Left ventricle myocardium inferior (tissue), 1 donor: ENCODE measurements at regions not wholly inside any gene's neighbourhood (a gene's known extent, or its start where the extent isn't known, plus 50 kb on each side); places are given as distances from the start of the nearest gene placed in this dataset.

ENCODE experiments used
- DNase-seq: peaks from one replicate; pipeline ENCODE4 v3.0.0-alpha.2; 2020
- H3K27ac ChIP-seq: fragments of 200-600 bp; replicated peaks from 2 replicates; pipeline ENCODE4 v1.8.0; 2021
- H3K27me3 ChIP-seq: fragments of 200-600 bp; 2 replicates; pipeline ENCODE4 v1.8.0; 2021; ENCODE audit warnings: low read depth
- H3K36me3 ChIP-seq: fragments of 200-600 bp; 2 replicates; pipeline ENCODE4 v1.8.0; 2021
- H3K4me1 ChIP-seq: fragments of 200-600 bp; 2 replicates; pipeline ENCODE4 v1.8.0; 2021
- H3K4me3 ChIP-seq: fragments of 200-600 bp; 2 replicates; pipeline ENCODE4 v1.8.0; 2021; ENCODE audit warnings: mild to moderate bottlenecking, moderate library complexity
- H3K9me3 ChIP-seq: fragments of 200-600 bp; replicated peaks from 2 replicates; pipeline ENCODE4 v1.8.0; 2021
- CTCF ChIP-seq: fragments of 200-600 bp; IDR thresholded peaks from 2 replicates; pipeline ENCODE4 v1.8.0; 2021; ENCODE audit warnings: antibody characterized with exemption, mild to moderate bottlenecking, borderline replicate concordance
- intact Hi-C: fragments of 100-400 bp; cut with micrococcal nuclease; formaldehyde crosslinking; loops from one replicate; pipeline ENCODE4 v1.11.0; 2022
- donor health status: DM: no; HTN: yes; CAD: no; lungs with severe emphysema.

- H3K36me3 ChIP-seq, result no peaks in the 10 kb centered on the region
- DNase-seq, result no peak
- TF ChIP-seq CTCF, result no peak
- no peaks in the 10 kb centered on the region for H3K4me1 ChIP-seq
- H3K4me3 ChIP-seq, result no peak overlapping the region
- no peaks in the 10 kb centered on the region for H3K27me3 ChIP-seq
- no peak overlapping the region for H3K27ac ChIP-seq
- intact Hi-C loops, result no loop called here
- no peaks in the 10 kb centered on the region for H3K9me3 ChIP-seq
These were observed 542.4 kb upstream of the C16orf82 start for GRCh38 chr16:26524281-26524680.

- Histone ChIP-seq H3K36me3 (no peaks in the 10 kb centered on the region), H3K4me1 (no peaks in the 10 kb centered on the region), H3K27ac (no peak overlapping the region), H3K27me3 (no peaks in the 10 kb centered on the region), H3K4me3 (no peak overlapping the region), H3K9me3 (no peaks in the 10 kb centered on the region)
- no peak for DNase-seq
- TF ChIP-seq CTCF, result no peak
- intact Hi-C loops, result no loop called here
These were observed 541.9 kb upstream of the C16orf82 start for GRCh38 chr16:26524846-26525245.

GRCh38 chr16:26525856-26526255 lies 540.9 kb upstream of the C16orf82 start:
- H3K9me3 ChIP-seq, result no peaks in the 10 kb centered on the region
- no peak overlapping the region for H3K4me3 ChIP-seq
- no peaks in the 10 kb centered on the region for H3K27me3 ChIP-seq
- H3K27ac ChIP-seq, result no peak overlapping the region
- DNase-seq, result no peak
- H3K36me3 ChIP-seq, result no peaks in the 10 kb centered on the region
- TF ChIP-seq CTCF, result no peak
- intact Hi-C loops, result no loop called here
- H3K4me1 ChIP-seq, result no peaks in the 10 kb centered on the region

- DNase-seq, result no peak
- Histone ChIP-seq H3K9me3 (no peaks in the 10 kb centered on the region), H3K4me1 (no peaks in the 10 kb centered on the region), H3K36me3 (no peaks in the 10 kb centered on the region), H3K4me3 (no peak overlapping the region), H3K27me3 (no peaks in the 10 kb centered on the region), H3K27ac (no peak overlapping the region)
- TF ChIP-seq CTCF, result no peak
- intact Hi-C loops, result no loop called here
These were observed 540.1 kb upstream of the C16orf82 start for GRCh38 chr16:26526633-26527032.

- DNase-seq, result no peak
- intact Hi-C loops, result no loop called here
- TF ChIP-seq CTCF, result no peak
These were observed 536.0 kb upstream of the C16orf82 start for GRCh38 chr16:26530584-26531289.

More at GRCh38 chr16:26530584-26531289, 536.0 kb upstream of the C16orf82 start:
- Histone ChIP-seq H3K9me3 (peaks cover 19% of the 10 kb centered on the region), H3K36me3 (no peaks in the 10 kb centered on the region), H3K4me1 (no peaks in the 10 kb centered on the region), H3K4me3 (no peak overlapping the region), H3K27ac (no peak overlapping the region), H3K27me3 (no peaks in the 10 kb centered on the region)
